HG03565 (cell line): ENCODE measurements at regions not wholly inside any gene's neighbourhood (a gene's known extent, or its start where the extent isn't known, plus 50 kb on each side); places are given as distances from the start of the nearest gene placed in this dataset.
"Not testable (repeated sequence)": the region's sequence is repeated elsewhere in the genome, so short reads cannot be mapped to it uniquely, and the experiment has no call there.

Experiments
- ATAC-seq: cut with Tn5 transposase; IDR thresholded peaks from one replicate; pipeline ENCODE4 v1.9.1; 2021; ENCODE audit warnings: mild to moderate bottlenecking, moderate library complexity; ENCODE audit not compliant: unreplicated experiment

- ATAC-seq: no peak
Measured at GRCh38 chrX:13387666-13388494, 68.0 kb upstream of the ATXN3L start.

- ATAC-seq: no peak
Measured at GRCh38 chrX:13386636-13387035, 66.8 kb upstream of the ATXN3L start.

GRCh38 chrX:13386092-13386491 is 66.2 kb upstream of the ATXN3L start:
- no peak for ATAC-seq

GRCh38 chrX:13383907-13384306 is 64.1 kb upstream of the ATXN3L start:
- no peak for ATAC-seq

- ATAC-seq: no peak
Measured at GRCh38 chrX:13381514-13381913, 61.7 kb upstream of the ATXN3L start.

- no peak for ATAC-seq
Measured at GRCh38 chrX:13380211-13380610, 60.4 kb upstream of the ATXN3L start.

- not testable (repeated sequence) for ATAC-seq
Measured at GRCh38 chrX:13378562-13379518, 59.0 kb upstream of the ATXN3L start.

- no peak for ATAC-seq
Measured at GRCh38 chrX:13377550-13377934, 57.7 kb upstream of the ATXN3L start.

- ATAC-seq: no peak
Measured at GRCh38 chrX:13376857-13377549, 57.1 kb upstream of the ATXN3L start.

GRCh38 chrX:13375596-13375995 is 55.7 kb upstream of the ATXN3L start:
- not testable (repeated sequence) for ATAC-seq

GRCh38 chrX:13374364-13374763 is 54.5 kb upstream of the ATXN3L start:
- no peak for ATAC-seq

GRCh38 chrX:13373431-13374187 is 53.8 kb upstream of the ATXN3L start:
- ATAC-seq: no peak

- no peak for ATAC-seq
Measured at GRCh38 chrX:13373027-13373426, 53.2 kb upstream of the ATXN3L start.

- ATAC-seq: no peak
Measured at GRCh38 chrX:13372203-13372980, 52.5 kb upstream of the ATXN3L start.

- ATAC-seq: no peak
Measured at GRCh38 chrX:13371186-13371585, 51.3 kb upstream of the ATXN3L start.

GRCh38 chrX:13370713-13371112 is 50.9 kb upstream of the ATXN3L start:
- ATAC-seq: no peak
